ENCODE measurements at regions not wholly inside any gene's neighbourhood (a gene's known extent, or its start where the extent isn't known, plus 50 kb on each side); places are given as distances from the start of the nearest gene placed in this dataset.

GRCh38 chr5:52043543-52043942 is 660.3 kb downstream of the ISL1 start:
- no peak for DNase-seq (ENCODE audit: low spot score)
- in situ Hi-C loops (cut with MboI; ENCODE audit: low sequenced_read_pairs, unreplicated experiment) = no loop called here
- TF ChIP-seq CTCF (IDR thresholded peaks at IDR 0.05; ENCODE audit: borderline replicate concordance, control extremely low read depth, extremely low read depth, insufficient read depth, missing control alignments) = no peak

GRCh38 chr5:52051759-52052158 is 668.5 kb downstream of the ISL1 start:
- in situ Hi-C loops (cut with MboI; ENCODE audit: low sequenced_read_pairs, unreplicated experiment) = no loop called here
- no peak for TF ChIP-seq CTCF (IDR thresholded peaks at IDR 0.05; ENCODE audit: borderline replicate concordance, control extremely low read depth, extremely low read depth, insufficient read depth, missing control alignments)
- DNase-seq (ENCODE audit: low spot score) = no peak

GRCh38 chr5:52063186-52063585 is 679.9 kb downstream of the ISL1 start:
- in situ Hi-C loops (cut with MboI; ENCODE audit: low sequenced_read_pairs, unreplicated experiment) = no loop called here
- TF ChIP-seq CTCF (IDR thresholded peaks at IDR 0.05; ENCODE audit: borderline replicate concordance, control extremely low read depth, extremely low read depth, insufficient read depth, missing control alignments) = no peak
- DNase-seq (ENCODE audit: low spot score) = no peak

- no peak for TF ChIP-seq CTCF (IDR thresholded peaks at IDR 0.05; ENCODE audit: borderline replicate concordance, control extremely low read depth, extremely low read depth, insufficient read depth, missing control alignments)
- no peak for DNase-seq (ENCODE audit: low spot score)
- in situ Hi-C loops (cut with MboI; ENCODE audit: low sequenced_read_pairs, unreplicated experiment) = no loop called here
Measured at GRCh38 chr5:52065182-52065581, 681.9 kb downstream of the ISL1 start.

GRCh38 chr5:52069997-52070396 is 686.7 kb downstream of the ISL1 start:
- no peak for TF ChIP-seq CTCF (IDR thresholded peaks at IDR 0.05; ENCODE audit: borderline replicate concordance, control extremely low read depth, extremely low read depth, insufficient read depth, missing control alignments)
- in situ Hi-C loops (cut with MboI; ENCODE audit: low sequenced_read_pairs, unreplicated experiment) = no loop called here
- no peak for DNase-seq (ENCODE audit: low spot score)

GRCh38 chr5:52073993-52074689 is 690.9 kb downstream of the ISL1 start:
- in situ Hi-C loops (cut with MboI; ENCODE audit: low sequenced_read_pairs, unreplicated experiment) = no loop called here
- no peak for TF ChIP-seq CTCF (IDR thresholded peaks at IDR 0.05; ENCODE audit: borderline replicate concordance, control extremely low read depth, extremely low read depth, insufficient read depth, missing control alignments)
- DNase-seq (ENCODE audit: low spot score) = no peak
